DOHH2 (cell line): ENCODE measurements at regions not wholly inside any gene's neighbourhood (a gene's known extent, or its start where the extent isn't known, plus 50 kb on each side); places are given as distances from the start of the nearest gene placed in this dataset.
A peak's percentile ranks its signal among the peaks of the same experiment; 100 is the strongest.

Source experiments
- H3F3A ChIP-seq: fragments of 200-600 bp; sonication (generic), shearing (Covaris generic); 2 replicates; pipeline ENCODE4 v1.6.0; 2016; ENCODE audit warnings: antibody characterized with exemption, mild to moderate bottlenecking; ENCODE audit not compliant: control insufficient read depth, insufficient read depth
- H3K27ac ChIP-seq: fragments of 200-600 bp; sonication (generic); 2 replicates; pipeline ENCODE4 v1.5.1; 2014; ENCODE audit warnings: low read depth, mild to moderate bottlenecking, low read length, moderate library complexity
- H3K27me3 ChIP-seq: fragments of 200-600 bp; sonication (generic); 2 replicates; pipeline ENCODE4 v1.6.1; 2014; ENCODE audit warnings: mild to moderate bottlenecking, low read length, mixed read lengths; ENCODE audit not compliant: control insufficient read depth
- H3K36me3 ChIP-seq: fragments of 200-600 bp; sonication (generic); 2 replicates; pipeline ENCODE4 v1.6.1; 2014; ENCODE audit warnings: mild to moderate bottlenecking, low read length, moderate library complexity, mixed read lengths; ENCODE audit not compliant: control insufficient read depth
- H3K4me1 ChIP-seq: fragments of 200-600 bp; sonication (generic); 2 replicates; pipeline ENCODE4 v1.6.1; 2014; ENCODE audit warnings: mild to moderate bottlenecking, low read length, mixed read lengths; ENCODE audit not compliant: control insufficient read depth
- H3K4me2 ChIP-seq: fragments of 200-600 bp; sonication (generic); 2 replicates; pipeline ENCODE4 v1.6.0; 2014; ENCODE audit warnings: mild to moderate bottlenecking, low read length, moderate library complexity
- H3K4me3 ChIP-seq: fragments of 200-600 bp; sonication (generic); 2 replicates; pipeline ENCODE4 v1.5.1; 2014; ENCODE audit warnings: mild to moderate bottlenecking, low read length, mixed read lengths
- H3K79me2 ChIP-seq: fragments of 200-600 bp; sonication (generic); 2 replicates; pipeline ENCODE4 v1.6.1; 2014; ENCODE audit warnings: mild to moderate bottlenecking, low read length, mixed read lengths; ENCODE audit not compliant: control insufficient read depth
- H3K9me2 ChIP-seq: fragments of 200-600 bp; sonication (generic); replicated peaks from 2 replicates; pipeline ENCODE4 v1.6.1; 2014; ENCODE audit warnings: mild to moderate bottlenecking, low read length, mixed read lengths; ENCODE audit not compliant: control insufficient read depth
- H3K9me3 ChIP-seq: fragments of 200-600 bp; sonication (generic); 2 replicates; pipeline ENCODE4 v1.6.1; 2014; ENCODE audit warnings: antibody characterized with exemption, low read length, mixed read lengths; ENCODE audit not compliant: control insufficient read depth, insufficient read depth
- H4K20me1 ChIP-seq: fragments of 200-600 bp; sonication (generic); 2 replicates; pipeline ENCODE4 v1.6.0; 2014; ENCODE audit warnings: low read depth, mild to moderate bottlenecking, antibody characterized with exemption, low read length, moderate library complexity; ENCODE audit not compliant: control insufficient read depth, insufficient read depth
- CTCF ChIP-seq: fragments of 200-600 bp; sonication (generic); IDR thresholded peaks from one replicate; pipeline ENCODE4 v1.5.1; 2014; ENCODE audit warnings: antibody characterized with exemption, mild to moderate bottlenecking, low read depth, low read length; ENCODE audit not compliant: poor library complexity, severe bottlenecking
- EZH2phosphoT487 ChIP-seq: fragments of 200-600 bp; sonication (generic); IDR thresholded peaks from 2 replicates; pipeline ENCODE4 v1.6.1; 2017; ENCODE audit warnings: borderline replicate concordance, mild to moderate bottlenecking, antibody characterized with exemption, low read length, moderate library complexity, mixed read lengths

GRCh38 chr10:61153771-61154170 lies 209.8 kb upstream of the RHOBTB1 start:
- no peaks in the 10 kb centered on the region for H3K4me1 ChIP-seq
- H3K27me3 ChIP-seq = no peaks in the 10 kb centered on the region
- no peaks in the 10 kb centered on the region for H3K9me2 ChIP-seq
- no peaks in the 10 kb centered on the region for H3K79me2 ChIP-seq
- H3K9me3 ChIP-seq = no peaks in the 10 kb centered on the region
- TF ChIP-seq CTCF (no peak), EZH2phosphoT487 (no peak)
- H4K20me1 ChIP-seq = no peaks in the 10 kb centered on the region
- H3K4me2 ChIP-seq = no peak overlapping the region
- H3F3A ChIP-seq = no peaks in the 10 kb centered on the region
- H3K36me3 ChIP-seq = no peaks in the 10 kb centered on the region
- no peak overlapping the region for H3K27ac ChIP-seq
- no peak overlapping the region for H3K4me3 ChIP-seq

DNA sequence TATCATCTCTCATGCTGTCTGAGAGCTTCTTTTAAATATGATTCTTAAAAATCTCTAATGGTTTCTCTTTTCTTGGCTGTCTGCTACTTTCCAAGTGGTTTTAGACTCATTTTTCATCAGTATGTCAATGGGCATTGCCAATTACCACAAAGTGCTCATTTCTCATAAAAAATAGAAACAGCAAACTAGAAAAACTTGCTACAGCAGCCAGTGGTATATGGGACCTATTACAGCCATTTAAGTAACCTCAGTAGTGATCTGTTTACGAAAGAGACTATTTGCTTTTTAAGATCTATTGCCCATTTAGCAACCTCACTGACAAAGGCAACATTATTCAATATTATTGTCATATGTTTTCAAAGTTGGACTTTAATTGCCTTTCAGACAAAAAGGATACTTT lies 207.1 kb upstream of the RHOBTB1 start:
- TF ChIP-seq EZH2phosphoT487 (no peak), CTCF (no peak)
- Histone ChIP-seq H3K4me2 (no peak overlapping the region), H4K20me1 (no peaks in the 10 kb centered on the region), H3K9me2 (no peaks in the 10 kb centered on the region), H3K4me3 (no peak overlapping the region), H3K27me3 (no peaks in the 10 kb centered on the region), H3K36me3 (no peaks in the 10 kb centered on the region), H3K27ac (no peak overlapping the region), H3K4me1 (no peaks in the 10 kb centered on the region), H3K9me3 (no peaks in the 10 kb centered on the region), H3K79me2 (no peaks in the 10 kb centered on the region), H3F3A (no peaks in the 10 kb centered on the region)

GRCh38 chr10:61148451-61148850 lies 204.5 kb upstream of the RHOBTB1 start:
- H3F3A ChIP-seq = no peaks in the 10 kb centered on the region
- no peaks in the 10 kb centered on the region for H4K20me1 ChIP-seq
- H3K36me3 ChIP-seq = no peaks in the 10 kb centered on the region
- TF ChIP-seq CTCF (no peak), EZH2phosphoT487 (no peak)
- H3K79me2 ChIP-seq = no peaks in the 10 kb centered on the region
- H3K9me3 ChIP-seq = no peaks in the 10 kb centered on the region
- H3K4me2 ChIP-seq = no peak overlapping the region
- no peaks in the 10 kb centered on the region for H3K9me2 ChIP-seq
- H3K27me3 ChIP-seq = no peaks in the 10 kb centered on the region
- no peak overlapping the region for H3K4me3 ChIP-seq
- H3K4me1 ChIP-seq = no peaks in the 10 kb centered on the region
- no peak overlapping the region for H3K27ac ChIP-seq

GRCh38 chr10:61142987-61143386 lies 199.0 kb upstream of the RHOBTB1 start:
- Histone ChIP-seq H4K20me1 (no peaks in the 10 kb centered on the region), H3K4me3 (no peak overlapping the region), H3K27ac (no peak overlapping the region), H3K36me3 (no peaks in the 10 kb centered on the region), H3K79me2 (no peaks in the 10 kb centered on the region), H3K27me3 (no peaks in the 10 kb centered on the region), H3K9me3 (no peaks in the 10 kb centered on the region), H3F3A (no peaks in the 10 kb centered on the region), H3K9me2 (no peaks in the 10 kb centered on the region), H3K4me2 (no peak overlapping the region), H3K4me1 (no peaks in the 10 kb centered on the region)
- peak; percentile 36 for TF ChIP-seq CTCF
- TF ChIP-seq EZH2phosphoT487 = no peak
